NCI-H128 (cell line): ENCODE measurements at regions not wholly inside any gene's neighbourhood (a gene's known extent, or its start where the extent isn't known, plus 50 kb on each side); places are given as distances from the start of the nearest gene placed in this dataset.

ENCODE experiments used
- DNase-seq: peaks from one replicate; lab custom pipeline; 2025; ENCODE audit not compliant: unreplicated experiment; lab: John Stamatoyannopoulos, UW

- no peak for DNase-seq
Measured at GRCh38 chr13:70203661-70204229, 95.5 kb upstream of the KLHL1 start.

GRCh38 chr13:70191034-70191433 lies 82.8 kb upstream of the KLHL1 start:
- DNase-seq, result no peak

- no peak for DNase-seq
Measured at GRCh38 chr13:70189981-70190380, 81.7 kb upstream of the KLHL1 start.

- no peak for DNase-seq
Measured at GRCh38 chr13:70188567-70188966, 80.3 kb upstream of the KLHL1 start.

- DNase-seq, result no peak
Measured at GRCh38 chr13:70183041-70183440, 74.8 kb upstream of the KLHL1 start.
